Activated naive CD4-positive, alpha-beta T cell treated with Interleukin-2 at 50 U/mL for 16 hours (primary cell): ENCODE measurements at regions not wholly inside any gene's neighbourhood (a gene's known extent, or its start where the extent isn't known, plus 50 kb on each side); places are given as distances from the start of the nearest gene placed in this dataset.
"Not testable (repeated sequence)": the region's sequence is repeated elsewhere in the genome, so short reads cannot be mapped to it uniquely, and the experiment has no call there.

Source experiments
- DNase-seq: peaks from one replicate; pipeline ENCODE4 v3.0.0-alpha.2; 2020

GRCh38 chr3:185306286-185306685 is 52.4 kb upstream of the EHHADH start:
- DNase-seq: not testable (repeated sequence)

GRCh38 chr3:185306847-185307246 is 53.0 kb upstream of the EHHADH start:
- DNase-seq: no peak

- DNase-seq: peak; percentile 37
Measured at GRCh38 chr3:185308126-185308754, 54.4 kb upstream of the EHHADH start.

- no peak for DNase-seq
Measured at GRCh38 chr3:185309302-185309701, 53.6 kb upstream of the MAP3K13 start.

- no peak for DNase-seq
Measured at GRCh38 chr3:185309795-185310194, 53.1 kb upstream of the MAP3K13 start.

GRCh38 chr3:185311991-185312390 is 50.9 kb upstream of the MAP3K13 start:
- DNase-seq: no peak
